ENCODE measurements at regions not wholly inside any gene's neighbourhood (a gene's known extent, or its start where the extent isn't known, plus 50 kb on each side); places are given as distances from the start of the nearest gene placed in this dataset.
"Not testable (repeated sequence)": the region's sequence is repeated elsewhere in the genome, so short reads cannot be mapped to it uniquely, and the experiment has no call there.

DNA sequence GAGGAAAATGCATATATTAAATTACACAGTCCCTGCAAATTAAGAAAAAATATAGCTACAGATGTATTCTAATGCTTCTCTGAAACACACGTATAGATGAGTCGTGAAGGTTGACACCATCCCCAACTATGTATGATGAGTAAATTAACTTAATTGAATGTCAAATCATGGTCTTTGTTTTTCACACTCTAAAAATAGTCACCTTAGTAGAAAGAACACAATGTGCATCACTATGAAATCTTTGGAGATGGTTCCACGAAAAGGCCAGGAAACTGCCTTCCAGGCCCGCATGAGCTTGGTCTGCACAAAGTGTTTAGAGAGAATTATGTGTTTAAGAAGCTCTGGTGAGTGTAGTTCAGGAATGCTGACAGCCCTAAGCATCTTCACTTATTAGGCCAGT, 313.4 kb upstream of the IL12A start:
- no peak for DNase-seq (ENCODE audit: low read depth)
- TF ChIP-seq, protein P1, sequence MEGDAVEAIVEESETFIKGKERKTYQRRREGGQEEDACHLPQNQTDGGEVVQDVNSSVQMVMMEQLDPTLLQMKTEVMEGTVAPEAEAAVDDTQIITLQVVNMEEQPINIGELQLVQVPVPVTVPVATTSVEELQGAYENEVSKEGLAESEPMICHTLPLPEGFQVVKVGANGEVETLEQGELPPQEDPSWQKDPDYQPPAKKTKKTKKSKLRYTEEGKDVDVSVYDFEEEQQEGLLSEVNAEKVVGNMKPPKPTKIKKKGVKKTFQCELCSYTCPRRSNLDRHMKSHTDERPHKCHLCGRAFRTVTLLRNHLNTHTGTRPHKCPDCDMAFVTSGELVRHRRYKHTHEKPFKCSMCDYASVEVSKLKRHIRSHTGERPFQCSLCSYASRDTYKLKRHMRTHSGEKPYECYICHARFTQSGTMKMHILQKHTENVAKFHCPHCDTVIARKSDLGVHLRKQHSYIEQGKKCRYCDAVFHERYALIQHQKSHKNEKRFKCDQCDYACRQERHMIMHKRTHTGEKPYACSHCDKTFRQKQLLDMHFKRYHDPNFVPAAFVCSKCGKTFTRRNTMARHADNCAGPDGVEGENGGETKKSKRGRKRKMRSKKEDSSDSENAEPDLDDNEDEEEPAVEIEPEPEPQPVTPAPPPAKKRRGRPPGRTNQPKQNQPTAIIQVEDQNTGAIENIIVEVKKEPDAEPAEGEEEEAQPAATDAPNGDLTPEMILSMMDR (IDR thresholded peaks at IDR 0.05; ENCODE audit: low read depth, low read length) = no peak
- no peak for TF ChIP-seq POLR2A (IDR thresholded peaks at IDR 0.05; ENCODE audit: extremely low read depth, insufficient read length)
- TF ChIP-seq, protein P2, sequence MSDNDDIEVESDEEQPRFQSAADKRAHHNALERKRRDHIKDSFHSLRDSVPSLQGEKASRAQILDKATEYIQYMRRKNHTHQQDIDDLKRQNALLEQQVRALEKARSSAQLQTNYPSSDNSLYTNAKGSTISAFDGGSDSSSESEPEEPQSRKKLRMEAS (IDR thresholded peaks at IDR 0.05; ENCODE audit: low read depth, low read length) = no peak
- no peak for TF ChIP-seq MYC (IDR thresholded peaks at IDR 0.05; ENCODE audit: low read depth, low read length)
- no peak overlapping the region for H3K4me3 ChIP-seq (ENCODE audit: low read depth, low read length)

DNA sequence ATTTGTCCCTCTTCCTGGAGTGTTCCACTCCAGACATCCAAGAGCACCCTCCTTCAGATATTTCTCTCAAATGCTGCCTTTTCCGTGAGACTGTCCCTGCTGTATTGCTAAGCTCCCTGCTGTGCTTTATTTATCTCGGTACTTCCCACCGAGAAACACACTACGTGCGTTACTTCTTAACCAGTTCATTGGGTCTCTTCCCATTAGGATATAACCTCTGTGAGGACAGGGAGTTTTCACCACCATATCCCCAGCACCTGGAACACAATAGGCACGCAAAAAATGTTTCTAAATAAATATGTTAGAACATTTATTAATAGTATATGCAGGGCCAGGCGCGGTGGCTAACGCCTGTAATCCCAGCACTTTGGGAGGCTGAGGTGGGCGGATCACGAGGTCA, 308.7 kb upstream of the IL12A start:
- no peak overlapping the region for H3K4me3 ChIP-seq (ENCODE audit: low read depth, low read length)
- no peak for DNase-seq (ENCODE audit: low read depth)
- no peak for TF ChIP-seq MYC (IDR thresholded peaks at IDR 0.05; ENCODE audit: low read depth, low read length)
- TF ChIP-seq, protein P2 (IDR thresholded peaks at IDR 0.05; ENCODE audit: low read depth, low read length) = no peak
- no peak for TF ChIP-seq POLR2A (IDR thresholded peaks at IDR 0.05; ENCODE audit: extremely low read depth, insufficient read length)
- TF ChIP-seq, protein P1 (IDR thresholded peaks at IDR 0.05; ENCODE audit: low read depth, low read length) = no peak

DNA sequence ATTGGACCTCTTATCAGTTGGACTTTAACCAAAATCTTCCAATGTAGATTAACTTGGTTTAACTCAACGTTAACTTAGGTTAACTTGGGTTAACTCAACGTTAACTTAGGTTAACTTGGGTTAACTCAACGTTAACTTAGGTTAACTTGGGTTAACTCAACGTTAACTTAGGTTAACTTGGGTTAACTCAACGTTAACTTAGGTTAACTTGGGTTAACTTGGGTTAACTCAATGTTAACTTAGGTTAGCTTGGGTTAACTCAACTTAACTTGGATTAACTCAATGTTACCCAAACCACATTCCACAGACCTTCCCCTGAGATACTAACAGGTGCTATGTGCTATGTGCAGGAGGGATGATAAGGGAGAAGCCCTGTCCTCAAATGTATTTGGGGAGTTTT, 306.9 kb upstream of the IL12A start:
- DNase-seq (ENCODE audit: low read depth); H3K4me3 ChIP-seq (ENCODE audit: low read depth, low read length): not testable (repeated sequence)

DNA sequence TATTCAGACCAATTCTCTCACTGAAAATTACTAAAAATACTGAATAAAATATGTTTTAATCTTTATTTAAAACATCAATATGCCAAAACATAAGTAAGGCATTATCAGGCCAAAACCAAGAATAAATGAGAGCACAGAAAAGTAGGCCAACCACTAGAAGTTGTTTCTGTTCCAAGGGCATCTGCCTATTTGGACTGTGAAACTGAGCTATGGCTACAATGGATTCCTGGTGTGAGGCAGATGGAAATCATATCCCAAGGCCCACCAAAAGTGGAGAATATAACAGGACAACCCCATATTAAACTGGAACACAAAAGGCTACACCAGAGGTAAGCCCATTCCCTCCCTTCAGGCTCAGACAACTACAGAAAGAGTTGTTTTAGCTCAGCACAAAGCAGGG, 302.8 kb upstream of the IL12A start:
- TF ChIP-seq, protein P1 (IDR thresholded peaks at IDR 0.05; ENCODE audit: low read depth, low read length) = no peak
- TF ChIP-seq, protein P2 (IDR thresholded peaks at IDR 0.05; ENCODE audit: low read depth, low read length) = no peak
- TF ChIP-seq MYC (IDR thresholded peaks at IDR 0.05; ENCODE audit: low read depth, low read length) (no peak), POLR2A (IDR thresholded peaks at IDR 0.05; ENCODE audit: extremely low read depth, insufficient read length) (no peak)
- no peak overlapping the region for H3K4me3 ChIP-seq (ENCODE audit: low read depth, low read length)
- no peak for DNase-seq (ENCODE audit: low read depth)

DNA sequence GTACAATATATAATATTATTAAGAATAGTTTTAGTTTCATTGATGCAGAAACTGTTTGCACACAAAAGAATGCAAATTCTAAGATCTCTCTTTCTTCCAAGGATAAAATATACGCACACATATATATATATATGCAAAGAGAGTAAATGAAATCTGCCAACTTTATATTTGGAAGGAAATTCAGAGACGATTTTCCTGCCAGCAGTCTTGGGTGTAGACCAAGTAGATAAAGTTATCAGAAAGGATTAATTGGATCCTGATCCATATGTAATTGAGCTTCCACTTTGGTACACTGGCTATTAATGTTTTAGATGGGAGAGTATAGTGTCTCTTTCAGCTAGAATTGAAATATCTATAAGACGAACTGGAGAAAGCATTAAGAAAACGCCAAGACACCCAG, 295.4 kb upstream of the IL12A start:
- no peak for DNase-seq (ENCODE audit: low read depth)
- TF ChIP-seq, protein P1 (IDR thresholded peaks at IDR 0.05; ENCODE audit: low read depth, low read length) = no peak
- no peak for TF ChIP-seq MYC (IDR thresholded peaks at IDR 0.05; ENCODE audit: low read depth, low read length)
- no peak for TF ChIP-seq POLR2A (IDR thresholded peaks at IDR 0.05; ENCODE audit: extremely low read depth, insufficient read length)
- TF ChIP-seq, protein P2 (IDR thresholded peaks at IDR 0.05; ENCODE audit: low read depth, low read length) = no peak
- no peak overlapping the region for H3K4me3 ChIP-seq (ENCODE audit: low read depth, low read length)

DNA sequence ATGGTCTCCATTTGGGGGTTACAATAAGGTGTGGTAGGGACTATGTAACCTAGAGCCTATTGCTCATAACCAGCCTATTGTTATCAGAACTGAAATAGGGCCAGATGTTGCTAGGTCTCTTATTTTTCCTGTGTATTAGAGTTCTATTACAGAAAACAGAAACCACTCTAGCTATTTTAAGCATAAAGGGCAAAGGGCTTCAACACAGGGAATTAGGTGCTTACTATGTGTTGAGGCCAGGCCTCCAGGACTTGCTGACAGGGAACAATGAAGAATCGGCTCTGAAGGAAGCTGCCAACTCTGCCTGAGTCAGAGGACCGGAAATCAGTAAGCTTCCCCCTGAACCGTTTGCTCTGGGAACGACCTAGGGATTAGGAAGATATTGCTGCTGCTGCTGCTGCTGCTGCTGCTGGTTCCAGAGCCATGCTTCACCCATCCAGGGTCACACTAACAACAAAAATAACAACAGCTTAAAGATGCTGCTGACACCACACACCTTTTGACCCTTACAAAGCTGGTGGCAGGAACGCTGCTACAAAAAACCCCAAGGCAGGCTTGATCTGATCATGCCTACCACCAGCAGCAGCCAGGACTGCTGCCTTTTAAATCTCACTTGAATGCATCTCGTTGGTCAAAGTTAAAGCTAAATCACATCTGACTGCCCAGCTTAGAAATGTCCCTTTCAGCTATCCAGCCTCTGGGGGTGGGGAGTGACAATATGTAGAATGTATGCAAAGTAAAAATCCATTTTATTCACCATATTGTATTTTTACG, 276.9 kb upstream of the IL12A start:
- TF ChIP-seq, protein P1 (IDR thresholded peaks at IDR 0.05; ENCODE audit: low read depth, low read length) = no peak
- TF ChIP-seq, protein P2 (IDR thresholded peaks at IDR 0.05; ENCODE audit: low read depth, low read length) = no peak
- TF ChIP-seq MYC (IDR thresholded peaks at IDR 0.05; ENCODE audit: low read depth, low read length) (no peak), POLR2A (IDR thresholded peaks at IDR 0.05; ENCODE audit: extremely low read depth, insufficient read length) (no peak)
- no peak overlapping the region for H3K4me3 ChIP-seq (ENCODE audit: low read depth, low read length)
- DNase-seq (ENCODE audit: low read depth) = no peak

All from NB4 (cell line).